ENCODE measurements at regions not wholly inside any gene's neighbourhood (a gene's known extent, or its start where the extent isn't known, plus 50 kb on each side); places are given as distances from the start of the nearest gene placed in this dataset.

- Histone ChIP-seq H3K9ac (ENCODE audit: low read depth, low read length) (no peak overlapping the region), H3K9me3 (ENCODE audit: control insufficient read depth, insufficient read depth, low read length) (no peaks in the 10 kb centered on the region), H3K4me1 (ENCODE audit: insufficient read depth, low read length) (peaks cover 17% of the 10 kb centered on the region; the same call in 1 of the 2 replicates), H3K36me3 (ENCODE audit: insufficient read depth, low read length) (no peaks in the 10 kb centered on the region)
Observed at GRCh38 chr10:44294726-44295412, 90.0 kb downstream of the CXCL12 start.

GRCh38 chr10:44293842-44294241 lies 91.1 kb downstream of the CXCL12 start:
- Histone ChIP-seq H3K9me3 (ENCODE audit: control insufficient read depth, insufficient read depth, low read length) (no peaks in the 10 kb centered on the region), H3K36me3 (ENCODE audit: insufficient read depth, low read length) (no peaks in the 10 kb centered on the region), H3K4me1 (ENCODE audit: insufficient read depth, low read length) (peaks cover 16% of the 10 kb centered on the region; the same call in 1 of the 2 replicates), H3K9ac (ENCODE audit: low read depth, low read length) (peak overlapping the region; percentile 48; the same call in 1 of the 2 replicates)

- H3K9me3 ChIP-seq (ENCODE audit: control insufficient read depth, insufficient read depth, low read length), result no peaks in the 10 kb centered on the region
- peaks cover 11% of the 10 kb centered on the region; the same call in 1 of the 2 replicates for H3K4me1 ChIP-seq (ENCODE audit: insufficient read depth, low read length)
- H3K36me3 ChIP-seq (ENCODE audit: insufficient read depth, low read length), result no peaks in the 10 kb centered on the region
- H3K9ac ChIP-seq (ENCODE audit: low read depth, low read length), result peak overlapping the region; percentile 48; the same call in 1 of the 2 replicates
Observed at GRCh38 chr10:44293306-44293778, 91.6 kb downstream of the CXCL12 start.

- H3K4me1 ChIP-seq (ENCODE audit: insufficient read depth, low read length), result peaks cover 13% of the 10 kb centered on the region; the same call in 1 of the 2 replicates
- no peaks in the 10 kb centered on the region for H3K9me3 ChIP-seq (ENCODE audit: control insufficient read depth, insufficient read depth, low read length)
- H3K9ac ChIP-seq (ENCODE audit: low read depth, low read length), result peak overlapping the region; percentile 35; the same call in 1 of the 2 replicates
- no peaks in the 10 kb centered on the region for H3K36me3 ChIP-seq (ENCODE audit: insufficient read depth, low read length)
Observed at GRCh38 chr10:44292390-44293002, 92.4 kb downstream of the CXCL12 start.

- Histone ChIP-seq H3K4me1 (ENCODE audit: insufficient read depth, low read length) (peaks cover 11% of the 10 kb centered on the region; the same call in 1 of the 2 replicates), H3K9ac (ENCODE audit: low read depth, low read length) (no peak overlapping the region), H3K9me3 (ENCODE audit: control insufficient read depth, insufficient read depth, low read length) (no peaks in the 10 kb centered on the region), H3K36me3 (ENCODE audit: insufficient read depth, low read length) (no peaks in the 10 kb centered on the region)
Observed at GRCh38 chr10:44291091-44291490, 93.8 kb downstream of the CXCL12 start.

- no peaks in the 10 kb centered on the region for H3K9me3 ChIP-seq (ENCODE audit: control insufficient read depth, insufficient read depth, low read length)
- no peak overlapping the region for H3K9ac ChIP-seq (ENCODE audit: low read depth, low read length)
- peaks cover 11% of the 10 kb centered on the region; the same call in 1 of the 2 replicates for H3K4me1 ChIP-seq (ENCODE audit: insufficient read depth, low read length)
- no peaks in the 10 kb centered on the region for H3K36me3 ChIP-seq (ENCODE audit: insufficient read depth, low read length)
Observed at GRCh38 chr10:44289125-44289524, 95.8 kb downstream of the CXCL12 start.

GRCh38 chr10:44287408-44287807 lies 97.5 kb downstream of the CXCL12 start:
- Histone ChIP-seq H3K9ac (ENCODE audit: low read depth, low read length) (no peak overlapping the region), H3K4me1 (ENCODE audit: insufficient read depth, low read length) (peaks cover 11% of the 10 kb centered on the region; the same call in 1 of the 2 replicates), H3K9me3 (ENCODE audit: control insufficient read depth, insufficient read depth, low read length) (no peaks in the 10 kb centered on the region), H3K36me3 (ENCODE audit: insufficient read depth, low read length) (no peaks in the 10 kb centered on the region)

- H3K36me3 ChIP-seq (ENCODE audit: insufficient read depth, low read length), result no peaks in the 10 kb centered on the region
- no peak overlapping the region for H3K9ac ChIP-seq (ENCODE audit: low read depth, low read length)
- peaks cover 11% of the 10 kb centered on the region; the same call in 1 of the 2 replicates for H3K4me1 ChIP-seq (ENCODE audit: insufficient read depth, low read length)
- H3K9me3 ChIP-seq (ENCODE audit: control insufficient read depth, insufficient read depth, low read length), result no peaks in the 10 kb centered on the region
Observed at GRCh38 chr10:44284198-44285084, 100.5 kb downstream of the CXCL12 start.

GRCh38 chr10:44282626-44283300 lies 102.1 kb downstream of the CXCL12 start:
- Histone ChIP-seq H3K9ac (ENCODE audit: low read depth, low read length) (no peak overlapping the region), H3K36me3 (ENCODE audit: insufficient read depth, low read length) (no peaks in the 10 kb centered on the region), H3K4me1 (ENCODE audit: insufficient read depth, low read length) (peaks cover 8% of the 10 kb centered on the region; the same call in 1 of the 2 replicates), H3K9me3 (ENCODE audit: control insufficient read depth, insufficient read depth, low read length) (no peaks in the 10 kb centered on the region)

GRCh38 chr10:44281662-44282061 lies 103.2 kb downstream of the CXCL12 start:
- Histone ChIP-seq H3K4me1 (ENCODE audit: insufficient read depth, low read length) (no peaks in the 10 kb centered on the region), H3K9me3 (ENCODE audit: control insufficient read depth, insufficient read depth, low read length) (no peaks in the 10 kb centered on the region), H3K9ac (ENCODE audit: low read depth, low read length) (no peak overlapping the region), H3K36me3 (ENCODE audit: insufficient read depth, low read length) (no peaks in the 10 kb centered on the region)

GRCh38 chr10:44281089-44281613 lies 103.7 kb downstream of the CXCL12 start:
- no peak overlapping the region for H3K9ac ChIP-seq (ENCODE audit: low read depth, low read length)
- H3K36me3 ChIP-seq (ENCODE audit: insufficient read depth, low read length), result no peaks in the 10 kb centered on the region
- H3K4me1 ChIP-seq (ENCODE audit: insufficient read depth, low read length), result no peaks in the 10 kb centered on the region
- no peaks in the 10 kb centered on the region for H3K9me3 ChIP-seq (ENCODE audit: control insufficient read depth, insufficient read depth, low read length)

GRCh38 chr10:44280226-44281014 lies 104.5 kb downstream of the CXCL12 start:
- no peaks in the 10 kb centered on the region for H3K36me3 ChIP-seq (ENCODE audit: insufficient read depth, low read length)
- H3K9me3 ChIP-seq (ENCODE audit: control insufficient read depth, insufficient read depth, low read length), result no peaks in the 10 kb centered on the region
- no peak overlapping the region for H3K9ac ChIP-seq (ENCODE audit: low read depth, low read length)
- no peaks in the 10 kb centered on the region for H3K4me1 ChIP-seq (ENCODE audit: insufficient read depth, low read length)

All from ES-I3 (cell line).